ENCODE measurements at regions not wholly inside any gene's neighbourhood (a gene's known extent, or its start where the extent isn't known, plus 50 kb on each side); places are given as distances from the start of the nearest gene placed in this dataset.
"Not testable (repeated sequence)": the region's sequence is repeated elsewhere in the genome, so short reads cannot be mapped to it uniquely, and the experiment has no call there.

- DNase-seq (ENCODE audit: low read depth): no peak
Observed at GRCh38 chr1:58190267-58190988, 356.1 kb downstream of the OMA1 start.

DNA sequence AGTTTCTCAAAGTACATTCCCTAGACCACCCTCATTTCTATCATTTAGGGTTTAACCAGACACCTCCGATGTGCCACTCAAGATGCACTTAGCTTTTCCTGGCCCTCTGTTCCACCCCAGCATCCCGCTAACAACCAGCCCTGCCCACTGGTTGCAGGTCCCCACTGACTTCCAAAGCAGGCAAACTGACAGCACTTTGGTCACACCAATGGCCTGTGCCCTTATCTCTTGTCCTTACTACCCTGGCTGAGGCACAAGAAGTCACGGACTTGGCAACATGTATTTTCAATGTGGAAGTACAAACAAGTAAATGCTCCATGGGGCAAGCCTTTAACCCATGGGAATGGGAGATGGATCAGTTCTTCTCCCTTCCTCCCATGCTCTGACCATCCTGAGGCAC lies 357.1 kb downstream of the OMA1 start:
- no peak for DNase-seq (ENCODE audit: low read depth)

GRCh38 chr1:58183286-58183685 lies 363.2 kb downstream of the OMA1 start:
- DNase-seq (ENCODE audit: low read depth): no peak

GRCh38 chr1:58180537-58180936 lies 366.0 kb downstream of the OMA1 start:
- DNase-seq (ENCODE audit: low read depth): no peak

- DNase-seq (ENCODE audit: low read depth): not testable (repeated sequence)
Observed at GRCh38 chr1:58169160-58169559, 377.4 kb downstream of the OMA1 start.

- not testable (repeated sequence) for DNase-seq (ENCODE audit: low read depth)
Observed at GRCh38 chr1:58167131-58167530, 379.4 kb downstream of the OMA1 start.

DNA sequence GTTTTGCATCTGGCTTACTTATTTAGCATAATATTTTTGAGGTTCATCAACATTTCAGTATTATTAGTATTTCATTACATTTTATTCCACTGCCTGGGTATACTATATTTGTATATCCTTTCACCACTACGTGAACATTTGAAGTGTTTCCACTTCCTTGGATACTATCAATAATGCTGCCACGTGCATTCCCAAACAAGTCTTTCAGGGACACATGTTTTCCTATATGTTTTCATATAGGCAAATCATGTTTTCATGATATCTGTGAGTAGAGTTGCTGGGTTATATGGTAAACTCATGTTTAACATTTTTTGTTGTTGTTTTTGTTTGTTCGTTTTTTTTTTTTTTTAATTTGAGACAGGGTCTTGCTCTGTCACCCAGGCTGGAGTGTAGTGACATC lies 380.1 kb downstream of the OMA1 start:
- DNase-seq (ENCODE audit: low read depth): no peak

- no peak for DNase-seq (ENCODE audit: low read depth)
Observed at GRCh38 chr1:58165073-58165472, 381.5 kb downstream of the OMA1 start.

- peak; percentile 43 for DNase-seq (ENCODE audit: low read depth)
Observed at GRCh38 chr1:58162952-58163550, 383.5 kb downstream of the OMA1 start.

GRCh38 chr1:58159434-58159830 lies 387.1 kb downstream of the OMA1 start:
- no peak for DNase-seq (ENCODE audit: low read depth)

DNA sequence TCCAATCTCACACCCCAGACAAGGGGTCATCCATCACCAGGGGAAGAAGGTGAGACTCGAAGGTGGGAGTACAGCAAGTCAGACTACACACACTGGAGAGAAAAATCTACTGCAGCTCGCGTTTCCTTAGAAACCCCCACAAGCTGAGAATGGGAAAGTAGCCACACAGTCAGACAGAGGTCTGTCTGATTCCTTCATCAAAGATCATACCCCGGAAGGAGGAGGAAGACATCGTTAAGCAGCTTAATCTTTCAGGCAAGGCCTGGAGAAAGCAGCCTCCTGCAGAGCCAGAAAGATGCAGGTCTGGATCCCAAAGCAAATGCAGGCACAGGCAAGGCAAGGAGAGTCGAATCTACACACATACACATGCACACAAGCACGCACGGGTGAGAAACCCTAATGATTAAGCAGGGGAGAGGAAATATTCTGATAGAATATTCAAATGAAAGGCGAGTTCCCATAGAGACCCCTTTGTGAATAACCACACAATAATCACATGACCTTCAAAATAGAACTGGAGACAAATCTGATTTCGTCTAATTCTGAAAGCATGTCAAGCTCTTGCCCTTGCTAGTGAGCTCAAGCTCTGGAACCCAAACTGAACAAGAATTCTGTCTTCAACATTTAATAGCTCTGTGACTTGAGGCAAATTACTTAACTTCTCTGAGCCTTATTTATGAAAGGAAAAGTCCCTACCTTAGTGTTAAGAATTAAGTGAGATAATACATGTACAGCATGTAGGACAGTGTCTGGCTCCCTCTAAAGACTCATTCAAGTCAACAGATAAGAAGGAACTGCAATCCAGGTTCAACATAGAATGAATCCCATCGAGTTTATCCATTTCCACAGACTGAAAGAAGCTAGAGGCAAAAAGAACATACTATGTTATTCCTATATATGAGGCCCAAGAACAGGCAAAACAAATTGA lies 387.8 kb downstream of the OMA1 start:
- DNase-seq (ENCODE audit: low read depth): no peak

DNA sequence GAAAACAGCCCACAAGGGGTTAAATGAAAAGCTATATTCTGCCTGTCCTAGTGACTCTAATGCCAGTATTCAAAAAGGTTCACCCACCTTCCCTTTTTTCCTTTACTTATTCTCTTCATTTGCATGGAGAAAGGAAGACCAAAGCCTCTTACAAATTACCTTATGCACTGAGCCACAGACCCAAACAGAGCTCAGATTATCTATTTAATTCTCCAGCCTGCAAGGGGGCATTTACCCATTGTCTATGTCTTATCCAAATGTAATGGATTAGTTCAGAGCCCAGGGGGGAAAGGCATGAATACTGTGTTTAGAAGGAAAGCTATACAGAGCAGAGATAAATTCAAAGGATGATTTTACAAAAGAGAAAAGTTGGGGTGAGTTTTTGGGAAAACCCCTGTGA lies 388.5 kb downstream of the OMA1 start:
- no peak for DNase-seq (ENCODE audit: low read depth)

GRCh38 chr1:58157256-58157655 lies 389.3 kb downstream of the OMA1 start:
- no peak for DNase-seq (ENCODE audit: low read depth)

DNA sequence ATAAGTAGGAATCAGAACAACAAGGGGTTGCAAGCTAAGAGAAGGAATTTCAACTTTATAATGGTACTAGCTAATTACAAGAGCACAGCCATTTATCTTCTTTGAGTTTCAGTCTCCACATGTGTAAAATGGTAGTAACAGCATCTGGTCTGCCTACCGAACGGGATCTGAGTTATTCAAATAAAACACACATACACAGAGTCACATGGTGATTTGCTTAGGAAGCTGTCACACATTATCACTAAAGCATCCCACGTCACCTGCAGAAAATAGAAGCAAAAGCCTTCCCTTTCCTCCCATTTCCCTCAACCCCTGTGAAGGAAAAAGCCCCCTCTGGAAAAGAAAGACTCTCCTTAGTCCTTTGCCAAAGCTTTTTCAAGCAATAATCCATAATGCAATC lies 389.7 kb downstream of the OMA1 start:
- no peak for DNase-seq (ENCODE audit: low read depth)

GRCh38 chr1:58156124-58156468 lies 390.4 kb downstream of the OMA1 start:
- no peak for DNase-seq (ENCODE audit: low read depth)

- no peak for DNase-seq (ENCODE audit: low read depth)
Observed at GRCh38 chr1:58155418-58156123, 391.0 kb downstream of the OMA1 start.

DNA sequence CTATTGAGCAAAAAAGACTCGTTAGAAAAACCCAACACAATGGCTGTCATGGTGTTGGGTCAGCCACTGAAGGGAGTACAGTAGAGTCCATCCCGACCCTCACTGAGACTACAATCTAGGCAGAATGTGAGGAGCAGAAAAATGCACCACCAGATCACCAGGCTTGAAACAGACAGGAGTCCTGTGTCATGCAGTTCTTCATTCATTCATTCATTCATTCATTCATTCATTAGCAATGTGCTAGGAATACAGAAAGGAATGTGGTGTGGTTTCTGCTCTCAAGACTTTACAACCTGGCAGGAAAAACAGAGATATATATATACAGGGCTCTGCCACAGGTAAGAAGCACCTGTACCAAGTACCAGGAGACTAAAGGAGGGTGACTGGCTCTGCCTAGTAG lies 392.3 kb downstream of the OMA1 start:
- DNase-seq (ENCODE audit: low read depth): no peak

GRCh38 chr1:58152697-58153096 lies 393.8 kb downstream of the OMA1 start:
- no peak for DNase-seq (ENCODE audit: low read depth)

GRCh38 chr1:58149271-58149812 lies 397.2 kb downstream of the OMA1 start:
- no peak for DNase-seq (ENCODE audit: low read depth)

GRCh38 chr1:58144698-58145270 lies 401.7 kb downstream of the OMA1 start:
- DNase-seq (ENCODE audit: low read depth): no peak

DNA sequence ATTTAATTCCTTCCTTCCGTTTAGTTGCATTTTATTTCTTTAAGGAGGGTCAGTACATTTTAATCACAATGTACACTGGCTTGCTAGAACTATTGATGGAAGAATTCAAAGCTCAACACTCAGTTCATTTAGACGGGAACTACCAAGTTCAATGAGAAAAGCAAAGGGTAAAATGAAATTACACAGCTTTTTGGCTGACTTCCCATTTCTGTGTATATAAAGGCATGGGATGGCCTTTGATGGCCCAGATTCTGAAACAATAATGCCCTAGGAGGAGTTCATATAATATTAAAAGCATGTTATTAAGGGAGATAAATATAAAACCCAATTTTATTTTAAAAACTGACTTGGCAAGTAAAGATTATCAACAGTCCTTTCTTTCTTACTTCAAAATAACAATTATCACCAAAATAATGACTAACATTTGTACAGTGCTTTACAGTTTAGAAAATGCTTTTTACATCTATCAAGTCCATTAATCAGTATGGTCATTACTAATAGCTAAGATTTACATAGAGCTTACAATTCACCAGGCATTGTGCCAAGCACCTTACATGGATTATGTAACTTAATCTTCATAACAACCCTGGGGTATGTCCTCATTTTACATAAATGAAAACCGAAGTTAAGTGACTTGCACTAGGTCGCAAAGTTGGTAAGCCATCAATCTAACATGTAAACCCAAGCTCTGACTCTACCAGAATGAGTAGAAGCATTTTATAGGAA lies 402.4 kb downstream of the OMA1 start:
- no peak for DNase-seq (ENCODE audit: low read depth)

Data from GM04504 (cell line).